ENCODE measurements at regions not wholly inside any gene's neighbourhood (a gene's known extent, or its start where the extent isn't known, plus 50 kb on each side); places are given as distances from the start of the nearest gene placed in this dataset.
"Not testable (repeated sequence)": the region's sequence is repeated elsewhere in the genome, so short reads cannot be mapped to it uniquely, and the experiment has no call there.

DNA sequence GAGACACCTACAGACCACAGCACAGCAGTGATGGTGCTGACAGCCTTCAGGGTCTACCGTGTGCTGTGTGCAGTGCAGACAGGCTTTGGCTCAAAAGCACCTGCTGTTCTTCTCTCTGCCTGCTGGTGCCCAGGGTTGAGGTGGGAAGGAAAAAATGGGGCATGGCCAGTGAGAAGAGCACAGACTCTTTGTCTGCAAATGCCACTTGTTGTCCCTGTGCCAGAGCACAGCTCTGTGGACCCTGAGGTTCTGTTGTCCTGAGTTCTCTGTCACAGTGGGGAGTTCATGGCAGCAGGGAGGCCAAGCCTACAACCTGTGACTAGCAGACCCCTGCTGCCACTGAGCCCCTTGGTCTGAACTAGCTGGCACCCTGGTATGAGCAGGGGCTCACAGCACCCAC is 376.7 kb downstream of the GLRX3 start:
- no peak for DNase-seq (ENCODE audit: low spot score)

GRCh38 chr10:130513686-130514476 is 377.7 kb downstream of the GLRX3 start:
- DNase-seq (ENCODE audit: low spot score), result no peak

DNA sequence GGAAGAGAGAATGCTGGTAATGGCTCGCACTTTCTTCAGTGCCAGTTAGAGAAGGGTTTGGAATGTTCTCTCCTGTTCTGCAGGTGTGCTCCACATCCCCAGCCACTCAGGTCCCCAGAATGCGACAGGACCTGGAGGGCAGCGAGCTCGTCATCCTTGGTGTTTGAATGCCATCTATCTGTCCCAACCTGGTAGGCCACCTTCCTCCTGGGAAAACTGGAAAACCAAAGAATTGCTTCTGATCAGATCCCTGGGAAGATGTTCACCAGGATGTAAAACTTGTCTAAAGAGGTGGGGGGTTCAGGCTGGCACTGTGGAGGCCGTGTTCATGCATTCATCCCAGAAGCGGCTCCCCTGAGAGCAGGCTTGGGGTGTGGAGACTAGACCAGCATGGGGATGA is 379.5 kb downstream of the GLRX3 start:
- DNase-seq (ENCODE audit: low spot score), result no peak

- DNase-seq (ENCODE audit: low spot score), result no peak
Observed at GRCh38 chr10:130516141-130516735, 380.0 kb downstream of the GLRX3 start.

GRCh38 chr10:130518921-130519320 is 382.7 kb downstream of the GLRX3 start:
- not testable (repeated sequence) for DNase-seq (ENCODE audit: low spot score)

GRCh38 chr10:130519791-130520190 is 383.6 kb downstream of the GLRX3 start:
- DNase-seq (ENCODE audit: low spot score), result no peak

DNA sequence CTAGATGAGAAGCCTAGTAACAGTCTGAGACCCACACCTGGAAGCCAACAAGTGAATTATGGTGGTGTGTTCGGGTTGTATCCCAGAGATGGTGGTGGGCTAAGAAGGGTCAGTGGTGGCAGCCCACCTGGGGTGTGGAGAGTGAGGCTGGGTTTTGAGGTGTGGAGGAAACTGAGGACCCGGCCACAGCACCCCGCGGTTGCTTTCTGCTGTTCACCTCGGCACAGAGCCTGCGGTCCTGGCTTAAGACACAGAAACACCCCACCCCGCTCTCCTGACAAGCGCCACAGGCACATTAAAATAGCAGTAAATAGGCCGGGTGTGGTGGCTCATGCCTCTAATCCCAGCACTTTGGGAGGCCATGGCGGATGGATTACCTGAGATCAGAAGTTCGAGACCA is 395.1 kb downstream of the GLRX3 start:
- DNase-seq (ENCODE audit: low spot score), result no peak

GRCh38 chr10:130541090-130541489 is 404.9 kb downstream of the GLRX3 start:
- DNase-seq (ENCODE audit: low spot score), result no peak

- DNase-seq (ENCODE audit: low spot score), result no peak
Observed at GRCh38 chr10:130542761-130543160, 406.6 kb downstream of the GLRX3 start.

GRCh38 chr10:130543794-130544193 is 407.6 kb downstream of the GLRX3 start:
- no peak for DNase-seq (ENCODE audit: low spot score)

- DNase-seq (ENCODE audit: low spot score), result no peak
Observed at GRCh38 chr10:130545122-130545521, 408.9 kb downstream of the GLRX3 start.

DNA sequence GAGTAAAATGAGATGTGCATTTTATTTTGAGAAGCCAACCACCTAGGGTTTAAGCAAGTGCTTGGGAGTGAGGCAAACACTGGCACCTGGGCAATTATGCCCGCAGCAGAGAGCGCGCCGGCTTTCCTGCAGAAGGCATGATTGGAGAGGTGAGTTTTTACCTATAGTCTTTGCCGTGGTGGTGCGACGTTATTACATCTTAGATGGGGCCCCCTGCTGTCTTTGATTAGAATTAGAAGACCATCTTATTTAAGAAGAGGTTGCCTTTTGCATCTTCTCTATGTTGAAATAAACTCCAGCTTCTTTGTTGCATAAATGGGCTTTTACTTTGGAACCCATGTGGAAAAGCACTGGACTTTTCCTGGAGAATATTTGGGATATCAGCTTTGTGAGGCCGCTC is 409.5 kb downstream of the GLRX3 start:
- DNase-seq (ENCODE audit: low spot score), result no peak

DNA sequence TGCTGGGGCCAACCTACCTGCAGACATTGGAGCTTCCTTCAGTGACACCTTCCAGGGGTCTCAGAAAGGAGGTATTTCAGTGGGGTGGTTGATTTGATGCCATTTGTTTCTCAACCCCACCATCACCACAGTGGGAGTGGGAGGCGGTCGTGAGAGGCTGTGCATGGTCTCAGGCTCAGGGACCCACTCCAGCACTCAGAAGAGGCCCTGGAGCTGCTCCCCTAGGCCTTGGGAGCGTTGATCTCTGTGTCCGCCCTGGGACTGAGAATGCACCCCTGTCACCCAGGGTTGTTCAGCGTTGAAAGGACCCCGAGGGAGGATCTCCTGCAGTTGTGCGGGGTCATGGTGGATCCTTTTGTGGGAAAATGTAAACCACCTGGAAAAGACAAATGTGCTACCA is 410.6 kb downstream of the GLRX3 start:
- no peak for DNase-seq (ENCODE audit: low spot score)

DNA sequence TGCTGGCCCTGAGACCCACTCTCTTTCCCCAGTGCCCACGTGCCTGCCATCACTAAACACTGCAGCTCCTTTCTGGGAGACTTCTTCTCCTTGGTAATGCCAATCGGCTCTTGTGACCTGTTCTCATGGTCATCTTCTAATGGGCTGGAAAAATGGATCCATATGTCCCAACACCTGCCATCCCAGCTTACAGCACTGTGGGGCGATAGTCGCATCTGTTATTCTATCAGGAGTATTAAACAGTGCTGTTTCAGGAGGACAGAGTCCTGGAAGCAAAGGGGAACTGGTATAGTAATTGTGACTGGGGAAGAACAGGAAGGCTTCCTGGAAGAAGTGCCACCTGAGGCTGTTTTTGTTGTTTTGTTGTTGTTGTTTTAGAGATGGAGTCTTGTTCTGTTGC is 411.2 kb downstream of the GLRX3 start:
- DNase-seq (ENCODE audit: low spot score), result no peak

- DNase-seq (ENCODE audit: low spot score), result no peak
Observed at GRCh38 chr10:130550952-130551674, 414.9 kb downstream of the GLRX3 start.

GRCh38 chr10:130551676-130552075 is 415.5 kb downstream of the GLRX3 start:
- no peak for DNase-seq (ENCODE audit: low spot score)

- DNase-seq (ENCODE audit: low spot score), result no peak
Observed at GRCh38 chr10:130553826-130554225, 417.6 kb downstream of the GLRX3 start.

DNA sequence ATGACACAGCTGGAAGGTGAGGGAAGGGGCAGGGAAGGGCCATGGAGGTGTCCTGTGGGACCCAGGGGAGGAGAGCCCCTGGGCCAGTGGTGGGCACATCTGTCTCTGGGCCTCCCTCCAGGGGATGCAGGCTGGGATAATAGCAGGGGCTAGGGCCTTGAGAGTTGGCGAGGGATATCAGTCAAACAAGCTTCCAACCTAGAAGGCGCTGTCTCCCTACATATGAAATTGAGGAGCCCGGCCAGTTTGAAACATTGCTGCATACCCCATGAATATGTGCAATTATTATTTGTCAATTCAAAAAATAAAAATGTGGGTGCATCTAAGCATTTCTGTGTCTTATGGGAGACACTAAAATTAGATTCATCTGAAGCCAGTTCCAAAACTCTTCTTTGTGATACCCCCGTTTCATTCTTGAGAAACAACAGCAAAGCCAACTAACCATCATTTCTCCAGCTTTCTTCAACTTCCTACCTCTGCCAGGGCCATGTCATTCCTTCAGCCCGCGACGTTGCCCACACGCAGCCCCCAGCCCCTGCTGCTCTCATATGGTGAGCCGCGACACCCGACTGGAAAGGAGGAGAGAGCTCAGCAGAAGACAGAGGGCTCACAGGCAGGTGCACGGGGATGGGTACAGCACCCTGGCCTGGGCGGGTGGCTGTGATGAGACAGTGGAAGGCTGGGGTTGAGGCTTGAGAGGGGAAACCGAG is 418.7 kb downstream of the GLRX3 start:
- no peak for DNase-seq (ENCODE audit: low spot score)

DNA sequence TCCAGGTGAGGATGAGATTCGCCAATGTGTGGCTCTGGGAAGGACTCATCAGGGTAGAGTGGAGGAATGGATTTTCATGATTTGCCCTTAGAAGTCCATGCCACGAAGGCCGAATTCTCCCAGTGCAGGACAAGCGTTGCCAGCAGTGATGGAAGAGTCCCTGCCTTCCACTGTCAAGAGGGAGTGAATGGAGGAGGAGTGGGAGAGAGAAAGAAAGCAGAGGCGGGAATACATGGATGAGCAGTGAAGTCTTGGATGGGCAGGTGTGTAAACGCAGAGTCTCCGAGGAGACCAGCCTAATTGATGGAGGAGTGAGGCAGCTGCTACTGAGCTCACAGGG is 419.2 kb downstream of the GLRX3 start:
- DNase-seq (ENCODE audit: low spot score), result no peak

DNA sequence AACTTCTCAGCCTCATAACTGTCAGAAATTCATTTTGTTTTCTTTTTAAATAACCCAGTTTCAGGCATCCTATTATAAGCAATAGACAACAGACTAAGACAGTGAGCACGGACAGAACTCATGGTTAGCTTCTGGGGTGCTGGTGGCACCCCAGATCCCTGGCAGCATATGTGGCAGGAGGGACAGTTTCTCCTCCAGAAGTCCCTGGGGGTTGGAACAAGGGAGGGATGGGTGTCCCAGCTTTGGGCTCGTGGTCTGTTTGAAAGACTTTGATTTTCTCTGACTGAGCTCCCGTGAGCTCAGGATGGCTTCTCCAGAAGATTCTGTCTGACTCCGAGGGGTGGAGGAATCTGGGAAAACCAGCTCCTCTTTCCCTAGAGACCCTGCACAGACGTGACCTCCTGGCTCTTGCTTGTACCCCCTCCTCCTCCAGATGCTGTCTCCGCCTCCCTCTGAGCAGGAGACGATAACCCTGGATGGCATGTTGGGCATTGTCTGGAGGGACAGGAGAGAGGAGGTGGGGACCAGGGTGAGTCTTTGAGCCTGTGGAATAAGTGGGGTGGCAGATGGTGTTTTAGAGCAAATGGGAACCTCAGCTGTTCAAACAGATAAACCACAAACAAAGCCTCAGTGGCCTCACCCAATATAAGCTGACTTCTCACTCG is 421.1 kb downstream of the GLRX3 start:
- DNase-seq (ENCODE audit: low spot score), result no peak

- DNase-seq (ENCODE audit: low spot score), result no peak
Observed at GRCh38 chr10:130558746-130559546, 422.8 kb downstream of the GLRX3 start.

Measured in LoVo (cell line).